GM12891 (cell line): ENCODE measurements at regions not wholly inside any gene's neighbourhood (a gene's known extent, or its start where the extent isn't known, plus 50 kb on each side); places are given as distances from the start of the nearest gene placed in this dataset.

Experiments
- PAX5 ChIP-seq: IDR thresholded peaks from 2 replicates; pipeline ENCODE4 v1.6.1; 2011; ENCODE audit warnings: low read length, moderate library complexity, mild to moderate bottlenecking; ENCODE audit not compliant: insufficient read depth, severe bottlenecking
- POLR2A ChIP-seq: IDR thresholded peaks from 2 replicates; pipeline ENCODE4 v1.6.1; 2011; ENCODE audit warnings: low read depth, low read length, control low read depth
- POLR2AphosphoS5 ChIP-seq: IDR thresholded peaks from 2 replicates; pipeline ENCODE4 v1.6.1; 2011; ENCODE audit warnings: low read depth, low read length, control low read depth
- POU2F2 ChIP-seq: IDR thresholded peaks from 2 replicates; pipeline ENCODE4 v1.6.1; 2011; ENCODE audit warnings: low read depth, mild to moderate bottlenecking, control low read depth, low read length, moderate library complexity
- SPI1 ChIP-seq: IDR thresholded peaks from 2 replicates; pipeline ENCODE4 v1.6.1; 2011; ENCODE audit warnings: low read depth, low read length, control low read depth
- TAF1 ChIP-seq: IDR thresholded peaks from 2 replicates; pipeline ENCODE4 v1.6.1; 2011; ENCODE audit warnings: low read depth, low read length, control low read depth

GRCh38 chr15:58303236-58303635, 128.6 kb upstream of the LIPC start:
- TF ChIP-seq POLR2A = no peak
- no peak for TF ChIP-seq POLR2AphosphoS5
- TF ChIP-seq SPI1 = no peak
- TF ChIP-seq TAF1 = no peak
- TF ChIP-seq POU2F2 = no peak
- TF ChIP-seq PAX5 = no peak
